Esophagus muscularis mucosa (tissue), 4 donors: ENCODE measurements at regions not wholly inside any gene's neighbourhood (a gene's known extent, or its start where the extent isn't known, plus 50 kb on each side); places are given as distances from the start of the nearest gene placed in this dataset.

ENCODE experiments used
- DNase-seq: peaks from one replicate; pipeline ENCODE4 v3.0.0-alpha.2; 2017; ENCODE audit errors: extremely low spot score
- H3K27ac ChIP-seq, 4 donors: fragments of 200-600 bp; sonication (generic); replicated peaks in 1 of 4; 1 replicate in 3 of 4; 2 replicates in 1 of 4; pipeline ENCODE4 v1.5.1; 2016 to 2019; ENCODE audit warnings: mild to moderate bottlenecking in 1 of 4
- H3K27me3 ChIP-seq, 4 donors: fragments of 200-600 bp; sonication (generic); one replicate each; pipeline versions ENCODE4 v1.5.1 to v1.6.0; 2016 to 2019
- H3K36me3 ChIP-seq, 4 donors: fragments of 200-600 bp; sonication (generic); one replicate each; pipeline ENCODE4 v1.5.1; 2016 to 2019
- H3K4me1 ChIP-seq, 4 donors: fragments of 200-600 bp; sonication (generic); one replicate each; pipeline ENCODE4 v1.5.1; 2016 to 2019
- H3K4me3 ChIP-seq, 4 donors: fragments of 200-600 bp; sonication (generic); 1 replicate in 2 of 4; 2 replicates in 2 of 4; pipeline ENCODE4 v1.5.1; 2016 to 2019; ENCODE audit warnings: mild to moderate bottlenecking in 4 of 4, moderate library complexity in 1 of 4
- H3K9me3 ChIP-seq, 4 donors: fragments of 200-600 bp; sonication (generic); 1 replicate in 3 of 4; 2 replicates in 1 of 4; pipeline ENCODE4 v1.5.1; 2016 to 2019
- CTCF ChIP-seq, 3 experiments: fragments of 200-600 bp in 2 of 3; fragments of 450-650 bp in 1 of 3; sonication (generic) in 2 of 3; IDR thresholded peaks; one replicate each; pipeline ENCODE4 v1.5.1; 2017 to 2019; ENCODE audit warnings: antibody characterized with exemption in 3 of 3, mild to moderate bottlenecking in 2 of 3, moderate library complexity in 1 of 3
- EP300 ChIP-seq: sonication (generic); formaldehyde crosslinking; IDR thresholded peaks from one replicate; pipeline ENCODE4 v1.6.1; 2017; ENCODE audit warnings: antibody characterized with exemption
- POLR2A ChIP-seq: fragments of 450-650 bp; IDR thresholded peaks from one replicate; pipeline ENCODE4 v1.6.1; 2017; ENCODE audit warnings: antibody characterized with exemption, moderate library complexity, mild to moderate bottlenecking, low read depth
- POLR2AphosphoS5 ChIP-seq, 2 donors: sonication (generic); formaldehyde crosslinking; IDR thresholded peaks; one replicate each; pipeline ENCODE4 v1.6.1; 2017; ENCODE audit warnings: antibody characterized with exemption in 2 of 2
- whole genome bisulfite sequencing: methylation state at CpG from one replicate; pipeline ENCODE4 v1.1.5; 2018; 5-methylcytosine and 5-hydroxymethylcytosine counted together
- intact Hi-C: fragments of 100-400 bp; cut with DNase I; formaldehyde crosslinking; loops from one replicate; pipeline ENCODE4 v1.15.1; 2023

- 69% methylated on average over 2 of the region's 4 CpGs for WGBS
- no peak overlapping the region for H3K4me3 ChIP-seq
- no peaks in the 10 kb centered on the region for H3K9me3 ChIP-seq
These were observed 240.7 kb downstream of the UQCRFS1 start for GRCh38 chr19:28972058-28972852.

GRCh38 chr19:28971513-28971912 lies 241.4 kb downstream of the UQCRFS1 start:
- Histone ChIP-seq H3K4me1 (peaks cover 0 to 7% (median 0%) of the 10 kb centered on the region in 4 donors), H3K4me3 (no peak overlapping the region), H3K36me3 (no peaks in the 10 kb centered on the region), H3K27me3 (peaks cover 0 to 6% (median 0%) of the 10 kb centered on the region in 4 donors), H3K27ac (no peak overlapping the region), H3K9me3 (no peaks in the 10 kb centered on the region)
- DNase-seq = no peak
- WGBS = 80% methylated on average over 2 of the region's 2 CpGs
- intact Hi-C loops = no loop called here
- TF ChIP-seq POLR2A = no peak
- TF ChIP-seq POLR2AphosphoS5 (IDR thresholded peaks at IDR 0.05) = no peak
- TF ChIP-seq EP300 = no peak
- TF ChIP-seq CTCF (IDR thresholded peaks at IDR 0.05) = no peak

More at GRCh38 chr19:28972058-28972852, 240.7 kb downstream of the UQCRFS1 start:
- H3K4me1 ChIP-seq = no peaks in the 10 kb centered on the region
- no peak for DNase-seq
- no peak overlapping the region for H3K27ac ChIP-seq
- no peak for TF ChIP-seq POLR2A
- TF ChIP-seq POLR2AphosphoS5 (IDR thresholded peaks at IDR 0.05) = no peak
- no peak for TF ChIP-seq CTCF (IDR thresholded peaks at IDR 0.05)
- no peak for TF ChIP-seq EP300
- peaks cover 0 to 6% (median 0%) of the 10 kb centered on the region in 4 donors for H3K27me3 ChIP-seq
- intact Hi-C loops = no loop called here
- H3K36me3 ChIP-seq = no peaks in the 10 kb centered on the region

GRCh38 chr19:28971049-28971448 lies 241.9 kb downstream of the UQCRFS1 start:
- Histone ChIP-seq H3K36me3 (no peaks in the 10 kb centered on the region), H3K9me3 (no peaks in the 10 kb centered on the region), H3K4me1 (peaks cover 0 to 8% (median 0%) of the 10 kb centered on the region in 4 donors), H3K27me3 (peaks cover 0 to 6% (median 0%) of the 10 kb centered on the region in 4 donors), H3K4me3 (no peak overlapping the region), H3K27ac (no peak overlapping the region)
- no peak for DNase-seq
- TF ChIP-seq POLR2A = no peak
- no peak for TF ChIP-seq EP300
- no peak for TF ChIP-seq CTCF (IDR thresholded peaks at IDR 0.05)
- no peak for TF ChIP-seq POLR2AphosphoS5 (IDR thresholded peaks at IDR 0.05)
- WGBS = 30% methylated on average over 6 of the region's 6 CpGs
- intact Hi-C loops = no loop called here

GRCh38 chr19:28968721-28969120 lies 244.2 kb downstream of the UQCRFS1 start:
- no peak overlapping the region for H3K4me3 ChIP-seq
- WGBS = no CpG with 5 or more reads among the region's 2 CpGs
- peaks cover 0 to 6% (median 0%) of the 10 kb centered on the region in 4 donors for H3K27me3 ChIP-seq
- intact Hi-C loops = no loop called here
- peaks cover 0 to 8% (median 0%) of the 10 kb centered on the region in 4 donors for H3K4me1 ChIP-seq
- no peak overlapping the region for H3K27ac ChIP-seq
- H3K36me3 ChIP-seq = no peaks in the 10 kb centered on the region
- TF ChIP-seq CTCF (IDR thresholded peaks at IDR 0.05) (no peak), POLR2A (no peak)
- no peak for DNase-seq
- no peaks in the 10 kb centered on the region for H3K9me3 ChIP-seq
